HG02759 (cell line): ENCODE measurements at regions not wholly inside any gene's neighbourhood (a gene's known extent, or its start where the extent isn't known, plus 50 kb on each side); places are given as distances from the start of the nearest gene placed in this dataset.
A peak's percentile ranks its signal among the peaks of the same experiment; 100 is the strongest.
"Not testable (repeated sequence)": the region's sequence is repeated elsewhere in the genome, so short reads cannot be mapped to it uniquely, and the experiment has no call there.

Experiments used
- ATAC-seq: cut with Tn5 transposase; IDR thresholded peaks from one replicate; pipeline ENCODE4 v1.9.1; 2021; ENCODE audit warnings: mild to moderate bottlenecking, moderate library complexity; ENCODE audit not compliant: unreplicated experiment

DNA sequence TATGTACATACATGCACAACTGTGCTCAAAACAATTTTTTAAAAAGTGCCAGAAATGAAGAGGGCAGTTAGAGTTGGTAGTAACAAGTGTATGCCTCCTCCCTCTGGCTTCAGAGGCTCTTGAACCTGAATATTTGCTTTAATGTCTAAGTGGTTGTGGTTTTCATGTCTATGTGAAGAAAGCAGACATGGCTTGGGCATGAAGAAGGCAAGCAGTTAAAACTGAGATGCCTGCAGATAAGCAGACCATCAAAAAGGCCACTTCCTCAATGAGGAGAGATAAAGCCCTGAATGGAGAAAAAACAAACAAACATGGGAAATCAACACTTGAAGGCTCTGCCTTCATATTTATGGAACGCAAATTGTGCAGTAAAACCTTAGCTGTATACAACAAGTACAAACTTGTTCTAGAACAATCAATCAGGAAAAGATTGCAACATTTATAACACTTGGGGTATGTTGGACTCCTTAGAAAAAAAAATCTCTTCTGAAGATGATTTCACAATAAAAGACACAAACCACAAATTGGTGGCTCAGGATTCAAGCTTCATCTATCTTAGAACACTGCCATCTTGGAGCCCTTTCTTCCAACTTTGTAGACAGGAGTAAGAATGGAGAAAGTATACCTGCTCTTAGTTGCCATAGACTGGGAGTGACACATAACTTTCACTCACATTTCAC is 52.7 kb upstream of the PLA2G4A start:
- no peak for ATAC-seq

DNA sequence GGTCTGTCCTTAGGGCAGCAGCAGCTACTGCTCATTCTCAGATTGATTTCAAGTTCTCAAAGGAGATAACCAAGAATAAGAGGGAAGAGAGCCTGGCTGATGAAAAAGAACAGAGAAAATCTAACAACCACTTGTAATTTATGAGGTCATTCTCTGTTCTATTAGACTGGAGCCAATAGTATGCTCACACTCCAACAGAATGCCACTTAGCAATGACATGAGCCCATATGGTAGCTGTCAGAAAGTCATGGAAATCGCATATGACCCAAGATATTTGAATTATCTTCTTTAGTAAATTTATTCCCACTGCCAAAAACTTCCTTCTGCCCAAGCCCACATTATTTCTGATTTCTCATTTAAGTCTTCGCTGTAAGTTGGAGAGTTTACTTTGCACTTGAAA is 53.7 kb upstream of the PLA2G4A start:
- ATAC-seq, result no peak

- ATAC-seq, result peak; percentile 45
These were observed 56.5 kb upstream of the PLA2G4A start for GRCh38 chr1:186772228-186772627.

DNA sequence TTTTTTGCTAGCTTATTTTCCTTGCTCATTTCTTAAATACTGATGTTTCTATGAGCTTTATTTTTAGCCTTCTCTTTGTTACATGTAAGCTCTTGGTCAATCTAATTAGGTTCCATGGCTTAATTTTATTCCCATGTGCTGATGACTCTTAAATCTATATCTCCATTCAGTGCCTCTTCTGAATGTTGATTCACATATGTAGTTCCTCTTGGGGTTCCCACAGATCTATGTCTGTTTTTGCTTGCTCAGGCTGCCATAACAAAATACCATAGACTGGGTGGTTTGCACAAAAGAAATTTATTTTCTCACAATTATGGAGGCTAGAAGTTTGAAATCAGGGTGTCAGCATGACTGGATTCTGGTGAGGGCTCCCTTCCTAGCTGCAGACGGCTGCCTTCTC is 58.3 kb upstream of the PLA2G4A start:
- ATAC-seq, result no peak

DNA sequence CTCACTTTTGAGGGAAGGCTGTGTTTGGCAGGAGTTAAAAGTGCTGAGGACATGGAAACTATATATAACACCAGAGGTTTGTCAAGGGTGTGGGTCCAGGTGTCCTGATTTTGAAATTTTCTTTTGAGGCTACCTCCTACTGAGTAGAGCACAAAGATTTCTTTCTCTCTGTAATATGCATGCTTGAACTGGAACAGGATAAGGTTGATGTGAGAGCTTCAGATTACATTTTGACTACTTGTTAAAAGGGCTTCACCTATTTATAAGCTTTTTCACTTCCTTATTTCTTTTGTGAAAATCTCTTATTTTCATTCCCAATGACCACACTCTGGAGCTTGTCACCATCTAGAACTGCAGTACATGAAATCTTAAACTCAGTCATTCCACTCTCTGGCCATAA is 59.8 kb upstream of the PLA2G4A start:
- ATAC-seq, result peak; percentile 80

DNA sequence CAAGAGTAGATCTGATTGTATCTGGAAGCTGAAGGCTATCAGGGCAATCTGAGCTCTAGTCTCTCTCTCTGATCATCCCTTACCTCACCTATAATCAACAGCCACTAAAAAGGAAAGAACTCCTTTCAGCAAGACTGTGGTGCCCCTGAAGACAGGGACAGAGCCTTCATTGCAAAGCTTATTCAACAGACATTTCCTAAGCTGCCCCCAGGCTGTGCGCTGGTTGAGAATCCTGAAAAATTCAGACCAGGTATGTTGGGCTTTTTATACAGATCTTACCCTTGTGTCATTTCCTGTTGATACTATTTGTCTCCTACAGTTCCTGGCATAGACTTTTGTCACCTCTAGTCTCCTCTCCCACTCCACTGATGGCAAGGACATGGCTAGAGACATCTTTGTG is 63.3 kb upstream of the PLA2G4A start:
- no peak for ATAC-seq

DNA sequence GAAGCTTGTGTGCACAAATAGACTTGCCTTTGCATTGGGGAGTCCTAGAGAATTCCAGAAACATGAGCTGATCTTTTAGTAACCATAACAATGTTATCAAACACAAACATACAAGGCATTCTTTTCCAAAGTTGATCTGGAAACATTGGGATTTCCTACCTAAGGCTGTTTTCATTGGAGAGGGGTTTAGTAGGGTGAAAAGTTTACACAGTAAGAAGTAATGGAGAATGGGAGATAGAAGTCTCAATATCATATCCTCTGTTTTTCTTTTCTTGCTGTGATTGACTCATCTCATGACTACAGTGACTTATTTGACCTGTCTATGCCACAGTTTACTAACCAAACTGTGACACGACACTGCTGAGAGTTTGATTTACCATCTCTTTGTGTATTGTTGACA is 65.6 kb upstream of the PLA2G4A start:
- ATAC-seq, result peak; percentile 77

GRCh38 chr1:186762653-186763052 is 66.1 kb upstream of the PLA2G4A start:
- no peak for ATAC-seq

DNA sequence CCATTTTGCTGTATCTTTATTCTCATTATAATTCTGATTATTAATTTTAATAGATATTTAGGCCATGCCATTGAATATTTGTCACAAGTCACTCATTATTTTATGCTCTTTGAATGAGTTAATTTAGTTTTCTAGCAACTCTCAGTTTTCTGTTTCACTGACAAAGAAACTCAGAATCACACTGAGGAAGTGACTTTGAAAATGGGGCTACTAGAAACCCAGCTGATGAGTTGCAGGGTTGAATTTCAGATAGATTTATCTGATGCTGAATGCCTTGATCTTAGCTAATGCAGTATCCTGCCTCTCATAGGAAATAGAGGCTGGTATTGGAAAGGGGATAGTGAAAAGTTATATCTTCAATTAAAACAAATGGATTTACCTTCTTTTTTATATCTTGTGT is 67.4 kb upstream of the PLA2G4A start:
- no peak for ATAC-seq

- no peak for ATAC-seq
These were observed 68.3 kb upstream of the PLA2G4A start for GRCh38 chr1:186760446-186760845.

- ATAC-seq, result not testable (repeated sequence)
These were observed 69.7 kb upstream of the PLA2G4A start for GRCh38 chr1:186758896-186759606.

DNA sequence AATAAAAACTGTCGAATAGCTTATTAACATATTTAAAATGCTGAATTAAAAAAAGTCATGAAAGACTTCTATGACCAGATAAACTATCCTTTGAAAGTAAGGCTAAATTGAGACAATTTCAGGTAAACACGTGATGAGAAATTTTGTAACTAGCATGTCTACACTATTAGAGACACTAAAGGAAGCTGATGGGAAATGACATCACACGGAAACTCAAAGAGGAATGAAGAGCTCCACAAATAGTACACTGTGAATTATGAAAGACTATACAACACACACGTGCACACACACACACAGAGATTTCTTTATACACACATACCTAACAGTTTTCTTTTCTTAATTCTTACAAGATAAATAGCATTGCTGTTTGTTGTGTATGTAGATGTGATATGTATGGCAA is 70.9 kb upstream of the PLA2G4A start:
- ATAC-seq, result no peak

DNA sequence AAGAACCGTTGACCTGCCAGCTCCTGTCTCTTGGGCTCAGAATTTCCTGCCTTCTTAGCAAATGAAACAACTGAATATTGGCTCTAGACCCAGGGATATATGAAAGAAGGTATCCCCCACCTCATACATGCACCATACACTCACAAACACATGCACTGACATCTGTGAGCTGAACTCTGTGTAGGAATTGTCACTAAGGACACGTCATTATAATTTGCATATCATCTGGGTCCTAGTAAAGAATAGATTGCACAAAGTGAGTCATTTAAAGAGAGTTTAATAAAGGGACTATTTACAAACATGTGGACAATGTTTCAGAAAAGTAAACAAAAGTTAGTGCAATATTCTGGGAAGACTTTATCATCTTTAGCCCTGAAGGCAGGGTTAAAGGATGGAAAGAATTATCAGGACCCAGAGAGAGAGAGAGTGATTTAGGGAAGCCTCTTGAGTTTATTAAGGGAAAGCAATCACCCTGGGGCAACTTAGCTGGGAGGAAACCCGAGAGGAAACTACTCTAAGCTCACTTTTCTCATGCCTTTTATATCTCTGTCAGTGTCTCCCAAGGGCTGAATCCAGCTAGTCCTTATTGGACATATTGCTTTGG is 74.1 kb upstream of the PLA2G4A start:
- no peak for ATAC-seq

DNA sequence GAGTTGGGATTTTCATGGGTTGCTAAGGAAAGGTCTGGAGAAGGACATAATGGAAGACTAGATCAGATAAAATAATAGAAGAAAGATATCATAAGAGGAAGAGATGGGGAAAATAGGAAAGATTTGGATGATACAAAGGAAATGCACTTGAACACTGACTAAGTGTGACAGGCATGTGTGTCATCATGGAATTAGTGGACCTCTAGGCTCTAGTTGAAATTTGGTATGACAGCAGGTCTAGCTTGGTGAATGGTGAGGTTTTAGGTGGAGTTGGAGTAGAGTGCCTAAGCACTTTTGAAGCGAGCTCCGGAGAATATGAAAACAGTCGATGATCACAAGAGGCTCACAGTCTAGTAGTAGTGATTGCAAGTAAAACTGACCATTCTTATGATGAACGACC is 73.0 kb upstream of the PTGS2 start:
- no peak for ATAC-seq

- ATAC-seq, result no peak
These were observed 70.0 kb upstream of the PTGS2 start for GRCh38 chr1:186750257-186750656.

- no peak for ATAC-seq
These were observed 69.6 kb upstream of the PTGS2 start for GRCh38 chr1:186749820-186750219.

DNA sequence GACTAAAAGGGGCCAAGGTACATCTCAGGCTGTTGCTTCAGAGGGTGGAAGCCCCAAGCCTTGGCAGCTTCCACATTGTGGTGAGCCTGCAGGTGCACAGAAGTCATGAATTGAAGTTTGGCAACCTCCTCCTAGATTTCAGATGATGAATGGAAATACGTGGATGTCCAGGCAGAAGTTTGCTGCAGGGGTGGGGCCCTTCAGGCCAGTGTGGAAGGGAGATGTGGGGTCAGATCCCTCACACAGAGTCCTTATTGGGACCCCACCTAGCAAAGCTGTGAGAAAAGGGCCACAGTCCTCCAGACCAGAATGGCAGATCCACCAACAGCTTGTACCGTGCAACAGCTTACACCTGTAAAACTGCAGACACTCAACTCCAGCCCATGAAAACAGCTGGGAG is 67.4 kb upstream of the PTGS2 start:
- ATAC-seq, result no peak

GRCh38 chr1:186745531-186746146 is 65.4 kb upstream of the PTGS2 start:
- ATAC-seq, result no peak

DNA sequence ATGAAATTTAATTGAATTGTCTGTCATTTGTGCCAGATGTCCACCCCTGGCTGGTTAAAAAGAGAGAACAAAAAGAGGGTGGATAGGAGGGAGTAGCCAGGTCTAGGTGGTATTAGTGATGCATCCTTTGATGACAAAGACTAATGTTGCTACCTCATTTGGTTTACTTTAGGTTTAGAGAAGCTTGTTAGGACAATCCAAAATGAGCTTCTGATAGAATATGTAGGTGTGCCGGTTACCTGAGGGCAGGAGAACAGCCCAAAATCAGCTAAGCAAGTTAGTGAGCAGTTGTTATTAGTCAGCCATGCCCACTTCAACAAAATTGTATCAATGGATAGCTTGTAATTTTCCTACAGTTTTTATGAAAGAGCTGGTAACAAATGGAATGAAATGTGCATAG is 61.4 kb upstream of the PTGS2 start:
- ATAC-seq, result no peak

GRCh38 chr1:186740324-186740723 is 60.1 kb upstream of the PTGS2 start:
- peak; percentile 54 for ATAC-seq

DNA sequence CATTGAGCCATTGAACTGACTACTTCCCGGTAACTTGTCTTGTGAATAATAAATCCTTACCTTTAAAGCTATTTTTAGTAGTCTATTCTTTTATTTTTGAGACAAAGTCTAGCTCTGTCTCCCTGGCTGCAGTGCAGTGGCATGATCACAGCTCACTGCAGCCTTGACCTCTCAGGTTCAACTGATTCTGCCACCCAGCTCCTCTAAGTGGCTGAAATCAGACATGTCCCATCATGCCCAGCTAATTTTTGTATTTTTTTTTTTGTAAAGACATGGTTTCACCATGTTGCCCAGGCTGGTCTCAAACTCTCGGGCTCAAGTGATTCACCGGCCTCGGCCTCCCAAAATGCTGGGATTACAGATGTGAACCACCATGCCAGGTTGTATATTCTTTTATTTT is 59.3 kb upstream of the PTGS2 start:
- no peak for ATAC-seq

DNA sequence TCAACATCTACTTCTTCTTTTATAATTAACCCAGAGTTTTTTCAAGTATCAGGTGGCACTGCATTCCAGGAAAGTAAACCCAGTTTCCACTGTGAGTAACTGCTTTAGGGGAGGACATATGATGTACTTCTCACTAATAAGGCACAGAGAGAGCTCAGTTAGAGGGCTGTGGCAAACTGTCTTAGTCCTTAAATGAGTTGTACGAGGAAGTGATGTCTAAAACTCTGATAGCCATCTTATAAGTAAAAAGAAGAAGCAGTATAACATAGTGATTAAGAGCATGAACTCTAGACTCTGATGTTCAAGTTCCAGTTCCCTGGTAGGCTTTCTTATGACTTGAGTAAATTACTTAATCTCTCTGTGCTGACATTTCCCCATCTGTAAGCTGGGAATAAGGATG is 58.7 kb upstream of the PTGS2 start:
- peak; percentile 80 for ATAC-seq
